Suprapubic skin (tissue), 3 donors: ENCODE measurements at regions not wholly inside any gene's neighbourhood (a gene's known extent, or its start where the extent isn't known, plus 50 kb on each side); places are given as distances from the start of the nearest gene placed in this dataset.

Source experiments
- CTCF ChIP-seq, 2 donors: fragments of 200-600 bp in 1 of 2; fragments of 450-650 bp in 1 of 2; sonication (generic) in 1 of 2; IDR thresholded peaks; one replicate each; pipeline ENCODE4 v1.5.1; 2016 to 2019; ENCODE audit warnings: antibody characterized with exemption in 2 of 2, mild to moderate bottlenecking in 1 of 2, moderate library complexity in 1 of 2
- EP300 ChIP-seq: sonication (generic); formaldehyde crosslinking; IDR thresholded peaks from one replicate; pipeline ENCODE4 v1.6.1; 2017; ENCODE audit warnings: antibody characterized with exemption

DNA sequence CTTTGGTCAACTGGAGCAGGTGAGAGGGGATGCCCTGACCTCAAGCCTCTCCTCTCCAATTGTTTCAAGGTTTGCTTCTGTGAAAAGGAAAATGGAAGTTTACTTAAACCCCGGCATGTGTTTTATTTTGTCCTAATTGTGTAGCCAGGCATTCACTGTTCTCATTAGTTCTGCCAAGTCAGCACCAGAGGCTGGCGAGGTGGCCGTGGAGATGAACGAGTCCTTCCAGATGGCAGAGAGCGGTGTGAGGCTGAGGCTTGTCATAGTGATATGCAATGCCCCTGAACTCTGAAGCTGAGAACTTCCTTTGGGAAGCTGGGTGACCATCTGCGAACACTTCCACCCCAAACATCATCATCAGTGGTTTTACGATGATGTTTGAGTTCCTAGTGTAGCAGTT lies 199.6 kb downstream of the TJP1 start:
- no peak for TF ChIP-seq CTCF (IDR thresholded peaks at IDR 0.05)
- no peak for TF ChIP-seq EP300
